Tibial nerve (tissue), 4 donors: ENCODE measurements at regions not wholly inside any gene's neighbourhood (a gene's known extent, or its start where the extent isn't known, plus 50 kb on each side); places are given as distances from the start of the nearest gene placed in this dataset.
"Not testable (repeated sequence)": the region's sequence is repeated elsewhere in the genome, so short reads cannot be mapped to it uniquely, and the experiment has no call there.

Experiments
- DNase-seq, 2 donors: peaks; one replicate each; pipeline ENCODE4 v3.0.0-alpha.2; 2019; ENCODE audit warnings: low spot score in 2 of 2
- H3K27ac ChIP-seq, 4 donors: fragments of 200-600 bp; sonication (generic) in 3 of 4; one replicate each; pipeline ENCODE4 v1.5.1; 2017 to 2019; ENCODE audit warnings: mild to moderate bottlenecking in 1 of 4
- H3K27me3 ChIP-seq, 2 donors: fragments of 200-600 bp; sonication (generic) in 1 of 2; one replicate each; pipeline versions ENCODE4 v1.5.1 to v1.6.0; 2017 to 2019
- H3K36me3 ChIP-seq, 3 donors: fragments of 200-600 bp; sonication (generic); one replicate each; pipeline ENCODE4 v1.5.1; 2018 to 2019
- H3K4me1 ChIP-seq, 4 donors: fragments of 200-600 bp; sonication (generic) in 3 of 4; one replicate each; pipeline ENCODE4 v1.5.1; 2017 to 2019
- H3K4me3 ChIP-seq, 4 donors: fragments of 200-600 bp; sonication (generic) in 3 of 4; one replicate each; pipeline ENCODE4 v1.5.1; 2017 to 2019; ENCODE audit warnings: mild to moderate bottlenecking in 1 of 4, moderate library complexity in 1 of 4
- H3K9me3 ChIP-seq, 4 donors: fragments of 200-600 bp; sonication (generic) in 3 of 4; one replicate each; pipeline ENCODE4 v1.5.1; 2017 to 2019
- CTCF ChIP-seq, 5 experiments: fragments of 200-600 bp in 3 of 5; fragments of 450-650 bp in 2 of 5; sonication (generic) in 3 of 5; IDR thresholded peaks; one replicate each; pipeline ENCODE4 v1.5.1; 2016 to 2019; ENCODE audit warnings: antibody characterized with exemption in 5 of 5, mild to moderate bottlenecking in 3 of 5, moderate library complexity in 2 of 5
- EP300 ChIP-seq, 2 donors: sonication (generic); formaldehyde crosslinking; IDR thresholded peaks; one replicate each; pipeline ENCODE4 v1.6.1; 2017; ENCODE audit warnings: antibody characterized with exemption in 2 of 2, mild to moderate bottlenecking in 1 of 2
- POLR2A ChIP-seq, 2 donors: fragments of 450-650 bp; IDR thresholded peaks; one replicate each; pipeline ENCODE4 v1.6.1; 2017; ENCODE audit warnings: antibody characterized with exemption in 2 of 2, mild to moderate bottlenecking in 2 of 2, moderate library complexity in 2 of 2
- WGBS, 2 donors: methylation state at CpG; one replicate each; pipeline ENCODE4 v1.1.5; 2018; 5-methylcytosine and 5-hydroxymethylcytosine counted together

GRCh38 chr4:18695733-18696527 lies 674.4 kb upstream of the LCORL start:
- 96% methylated on average over 18 of the region's 18 CpGs for WGBS, 2 donors
- H3K27ac ChIP-seq: no peak overlapping the region
- H3K9me3 ChIP-seq: no peaks in the 10 kb centered on the region
- H3K4me1 ChIP-seq: peaks cover 0 to 4% (median 0%) of the 10 kb centered on the region in 4 donors
- TF ChIP-seq CTCF (IDR thresholded peaks at IDR 0.05): no peak
- no peak for TF ChIP-seq EP300 (IDR thresholded peaks at IDR 0.05)
- TF ChIP-seq POLR2A (IDR thresholded peaks at IDR 0.05): no peak
- no peak overlapping the region for H3K4me3 ChIP-seq
- H3K27me3 ChIP-seq: no peaks in the 10 kb centered on the region
- H3K36me3 ChIP-seq: no peaks in the 10 kb centered on the region
- no peak for DNase-seq

- TF ChIP-seq POLR2A (IDR thresholded peaks at IDR 0.05): no peak
- TF ChIP-seq CTCF (IDR thresholded peaks at IDR 0.05): no peak
- TF ChIP-seq EP300 (IDR thresholded peaks at IDR 0.05): no peak
- Histone ChIP-seq H3K27me3 (no peaks in the 10 kb centered on the region), H3K27ac (no peak overlapping the region), H3K4me3 (no peak overlapping the region), H3K36me3 (no peaks in the 10 kb centered on the region), H3K9me3 (no peaks in the 10 kb centered on the region), H3K4me1 (peaks cover 0 to 12% (median 0%) of the 10 kb centered on the region in 4 donors)
- DNase-seq: no peak
- 42 to 54% methylated on average over 9 of the region's 9 CpGs for WGBS, 2 donors
Measured at GRCh38 chr4:18691431-18692200, 670.1 kb upstream of the LCORL start.

- no peak for TF ChIP-seq POLR2A (IDR thresholded peaks at IDR 0.05)
- no peak for TF ChIP-seq CTCF (IDR thresholded peaks at IDR 0.05)
- no peak for TF ChIP-seq EP300 (IDR thresholded peaks at IDR 0.05)
- H3K4me1 ChIP-seq: peaks cover 0 to 12% (median 0%) of the 10 kb centered on the region in 4 donors
- no peak for DNase-seq
- H3K9me3 ChIP-seq: no peaks in the 10 kb centered on the region
- WGBS, 2 donors: 81 to 82% methylated on average over 2 of the region's 2 CpGs
- no peak overlapping the region for H3K27ac ChIP-seq
- H3K36me3 ChIP-seq: no peaks in the 10 kb centered on the region
- H3K4me3 ChIP-seq: no peak overlapping the region
- no peaks in the 10 kb centered on the region for H3K27me3 ChIP-seq
Measured at GRCh38 chr4:18690291-18690955, 668.9 kb upstream of the LCORL start.

GRCh38 chr4:18689308-18690115 lies 668.0 kb upstream of the LCORL start:
- no peak overlapping the region for H3K4me3 ChIP-seq
- no peaks in the 10 kb centered on the region for H3K36me3 ChIP-seq
- TF ChIP-seq EP300 (IDR thresholded peaks at IDR 0.05) (no peak), CTCF (IDR thresholded peaks at IDR 0.05) (peak; percentile 60 to 85 (median 77))
- peak; percentile 41 to 85 for DNase-seq
- no peak overlapping the region for H3K27ac ChIP-seq
- H3K9me3 ChIP-seq: no peaks in the 10 kb centered on the region
- H3K4me1 ChIP-seq: peaks cover 0 to 12% (median 0%) of the 10 kb centered on the region in 4 donors
- 10 to 11% methylated on average over 7 of the region's 7 CpGs for WGBS, 2 donors
- H3K27me3 ChIP-seq: no peaks in the 10 kb centered on the region

GRCh38 chr4:18688351-18688750 lies 666.8 kb upstream of the LCORL start:
- H3K4me3 ChIP-seq, H3K36me3 ChIP-seq, H3K9me3 ChIP-seq, DNase-seq, H3K27me3 ChIP-seq, H3K27ac ChIP-seq: not testable (repeated sequence)
- 84 to 89% methylated on average over 9 of the region's 9 CpGs for WGBS, 2 donors
- H3K4me1 ChIP-seq: peaks cover 0 to 12% (median 0%) of the 10 kb centered on the region in 4 donors
